ENCODE measurements at regions not wholly inside any gene's neighbourhood (a gene's known extent, or its start where the extent isn't known, plus 50 kb on each side); places are given as distances from the start of the nearest gene placed in this dataset.
"Not testable (repeated sequence)": the region's sequence is repeated elsewhere in the genome, so short reads cannot be mapped to it uniquely, and the experiment has no call there.

GRCh38 chr11:86729576-86729975, 57.2 kb upstream of the ME3 start:
- H3K4me1 ChIP-seq, result peaks cover 50% of the 10 kb centered on the region
- H3K4me2 ChIP-seq; DNase-seq (ENCODE audit: low read depth in 1 of 2, low spot score in 1 of 2); H3K9me3 ChIP-seq; POLR2A ChIA-PET; CTCF ChIA-PET; ATAC-seq; FAIRE-seq; H3K4me3 ChIP-seq: not testable (repeated sequence)
- peak overlapping the region in 1 of 2 experiments; percentile 75; a peak in 2 of 6 replicates for H3K27ac ChIP-seq
- WGBS (ENCODE audit: missing lambda C conversion rate), result 96% methylated on average over 1 of the region's 1 CpG
- peak; percentile 68; the same call in 1 of the 2 replicates for TF ChIP-seq KDM1A (IDR thresholded peaks at IDR 0.05; ENCODE audit: low read depth)

- ATAC-seq (peak; percentile 36 to 44; a peak in 3 of 6 replicates), FAIRE-seq (no peak), DNase-seq (ENCODE audit: low read depth in 1 of 2, low spot score in 1 of 2) (no peak)
- H3K4me3 ChIP-seq, result no peak overlapping the region
- H3K4me2 ChIP-seq, result peak overlapping the region; percentile 27
- peaks cover 16% of the 10 kb centered on the region for H3K9me3 ChIP-seq
- peaks cover 40% of the 10 kb centered on the region for H3K4me1 ChIP-seq
- TF ChIP-seq CEBPB (IDR thresholded peaks at IDR 0.05) (peak; percentile 67 to 76; a peak in 3 of 4 replicates), EP300 (IDR thresholded peaks at IDR 0.05) (no peak)
- ChIA-PET POLR2A (interaction anchor here (1.2 kb wide), 2 partner anchors 12 to 56 kb away, joined by 3 read pairs; partner anchors contain the start of gene ME3), CTCF (interaction anchor here (1.4 kb wide), 1 partner anchor 120 kb away, joined by 4 read pairs; no protein-coding TSS in a partner anchor)
- peak overlapping the region; percentile 62 to 75 for H3K27ac ChIP-seq
Measured at GRCh38 chr11:86728562-86728961, 56.1 kb upstream of the ME3 start.

GRCh38 chr11:86726770-86727504, 54.5 kb upstream of the ME3 start:
- Histone ChIP-seq H3K27ac (peak overlapping the region; percentile 52 to 75), H3K4me3 (no peak overlapping the region), H3K9me3 (peaks cover 32% of the 10 kb centered on the region), H3K4me2 (no peak overlapping the region), H3K4me1 (peaks cover 33% of the 10 kb centered on the region)
- 66% methylated on average over 5 of the region's 5 CpGs for WGBS (ENCODE audit: missing lambda C conversion rate)
- FAIRE-seq (no peak), DNase-seq (ENCODE audit: low read depth in 1 of 2, low spot score in 1 of 2) (no peak), ATAC-seq (peak; percentile 14 to 45; a peak in 3 of 6 replicates)
- POLR2A ChIA-PET, result no interaction called here
- CTCF ChIA-PET, result interaction anchor here (0.6 to 1.8 kb wide), 4 partner anchors 77 to 316 kb away, joined by 3 to 7 read pairs (median 4); no protein-coding TSS in a partner anchor
- no peak for TF ChIP-seq KDM1A (IDR thresholded peaks at IDR 0.05; ENCODE audit: low read depth)
- TF ChIP-seq CEBPB (IDR thresholded peaks at IDR 0.05), result no peak
- TF ChIP-seq RARB (CRISPR knock-in tag; IDR thresholded peaks at IDR 0.05), result no peak
- TF ChIP-seq NR3C1 (IDR thresholded peaks at IDR 0.05), result no peak

GRCh38 chr11:86726118-86726753, 53.8 kb upstream of the ME3 start:
- 0 out of 3 replicates have a peak overlapping the region, but pooled peaks have one; percentile 10 for H3K4me2 ChIP-seq
- ATAC-seq (peak; percentile 80 to 84), FAIRE-seq (peak; percentile 90), DNase-seq (ENCODE audit: low read depth in 1 of 2, low spot score in 1 of 2) (peak in 1 of 2 experiments; percentile 59)
- peaks cover 39% of the 10 kb centered on the region for H3K9me3 ChIP-seq
- 0 out of 2 replicates have a peak, but pooled peaks have one; percentile 11 for TF ChIP-seq FOSL2 (IDR thresholded peaks at IDR 0.05)
- TF ChIP-seq FOSL2 (CRISPR knock-in tag; IDR thresholded peaks at IDR 0.05), result peak; percentile 62
- TF ChIP-seq ATOH8 (CRISPR knock-in tag; IDR thresholded peaks at IDR 0.05; ENCODE audit: low read depth), result peak; percentile 7; the same call in 1 of the 2 replicates
- TF ChIP-seq NR3C1 (IDR thresholded peaks at IDR 0.05), result no peak
- TF ChIP-seq MYC (IDR thresholded peaks at IDR 0.05; ENCODE audit: borderline replicate concordance, low read length), result no peak
- TF ChIP-seq JUNB (IDR thresholded peaks at IDR 0.05), result peak; percentile 40; the same call in 1 of the 2 replicates
- peak; percentile 9; the same call in 1 of the 2 replicates for TF ChIP-seq GATA3 (IDR thresholded peaks at IDR 0.05; ENCODE audit: borderline replicate concordance)
- peak; percentile 49; the same call in 1 of the 2 replicates for TF ChIP-seq MAX (IDR thresholded peaks at IDR 0.05)
- TF ChIP-seq MAFK (IDR thresholded peaks at IDR 0.05; ENCODE audit: partially characterized antibody), result peak; percentile 91
- peak overlapping the region; percentile 52 to 75 for H3K27ac ChIP-seq
- ChIA-PET CTCF (interaction anchor here (0.6 to 1.8 kb wide), 4 partner anchors 77 to 315 kb away, joined by 3 to 7 read pairs (median 4); no protein-coding TSS in a partner anchor), POLR2A (no interaction called here)
- WGBS (ENCODE audit: missing lambda C conversion rate), result 71% methylated on average over 2 of the region's 2 CpGs
- peaks cover 33% of the 10 kb centered on the region for H3K4me1 ChIP-seq
- no peak overlapping the region for H3K4me3 ChIP-seq

- ATAC-seq (no peak), DNase-seq (ENCODE audit: low read depth in 1 of 2, low spot score in 1 of 2) (no peak), FAIRE-seq (peak; percentile 65)
- Histone ChIP-seq H3K4me3 (no peak overlapping the region), H3K4me1 (peaks cover 45% of the 10 kb centered on the region), H3K4me2 (no peak overlapping the region), H3K9me3 (peaks cover 39% of the 10 kb centered on the region), H3K27ac (no peak overlapping the region)
- TF ChIP-seq BHLHE40 (IDR thresholded peaks at IDR 0.05; ENCODE audit: low read depth, low read length) (no peak), HOXA7 (CRISPR knock-in tag; IDR thresholded peaks at IDR 0.05) (no peak), PBX3 (IDR thresholded peaks at IDR 0.05) (no peak), RAD21 (conservative IDR thresholded peaks at IDR 0.05 in 1 of 2, IDR thresholded peaks at IDR 0.05 in 1 of 2) (no peak), SMC3 (IDR thresholded peaks at IDR 0.05) (no peak), ZFP36 (IDR thresholded peaks at IDR 0.05; ENCODE audit: borderline replicate concordance, partially characterized antibody) (no peak)
- ChIA-PET POLR2A (no interaction called here), CTCF (interaction anchor here (0.6 kb wide), 1 partner anchor 10 kb away, joined by 3 read pairs; no protein-coding TSS in a partner anchor)
Measured at GRCh38 chr11:86724137-86724536, 51.7 kb upstream of the ME3 start.
